ENCODE measurements at regions not wholly inside any gene's neighbourhood (a gene's known extent, or its start where the extent isn't known, plus 50 kb on each side); places are given as distances from the start of the nearest gene placed in this dataset.

GRCh38 chr4:71240094-71240493 is 98.7 kb upstream of the SLC4A4 start:
- WGBS, 2 donors, result 97 to 98% methylated on average over 1 of the region's 1 CpG
- no peaks in the 10 kb centered on the region for H3K27me3 ChIP-seq
- H3K4me1 ChIP-seq, result no peaks in the 10 kb centered on the region
- intact Hi-C loops (cut with DNase I), result no loop called here
- TF ChIP-seq POLR2A (IDR thresholded peaks at IDR 0.05) (no peak), EP300 (IDR thresholded peaks at IDR 0.05) (no peak), POLR2AphosphoS5 (IDR thresholded peaks at IDR 0.05) (no peak), CTCF (IDR thresholded peaks at IDR 0.05) (no peak)
- no peak overlapping the region for H3K27ac ChIP-seq
- H3K36me3 ChIP-seq, result no peaks in the 10 kb centered on the region
- no peaks in the 10 kb centered on the region for H3K9me3 ChIP-seq
- no peak overlapping the region for H3K4me3 ChIP-seq
- no peak for DNase-seq

DNA sequence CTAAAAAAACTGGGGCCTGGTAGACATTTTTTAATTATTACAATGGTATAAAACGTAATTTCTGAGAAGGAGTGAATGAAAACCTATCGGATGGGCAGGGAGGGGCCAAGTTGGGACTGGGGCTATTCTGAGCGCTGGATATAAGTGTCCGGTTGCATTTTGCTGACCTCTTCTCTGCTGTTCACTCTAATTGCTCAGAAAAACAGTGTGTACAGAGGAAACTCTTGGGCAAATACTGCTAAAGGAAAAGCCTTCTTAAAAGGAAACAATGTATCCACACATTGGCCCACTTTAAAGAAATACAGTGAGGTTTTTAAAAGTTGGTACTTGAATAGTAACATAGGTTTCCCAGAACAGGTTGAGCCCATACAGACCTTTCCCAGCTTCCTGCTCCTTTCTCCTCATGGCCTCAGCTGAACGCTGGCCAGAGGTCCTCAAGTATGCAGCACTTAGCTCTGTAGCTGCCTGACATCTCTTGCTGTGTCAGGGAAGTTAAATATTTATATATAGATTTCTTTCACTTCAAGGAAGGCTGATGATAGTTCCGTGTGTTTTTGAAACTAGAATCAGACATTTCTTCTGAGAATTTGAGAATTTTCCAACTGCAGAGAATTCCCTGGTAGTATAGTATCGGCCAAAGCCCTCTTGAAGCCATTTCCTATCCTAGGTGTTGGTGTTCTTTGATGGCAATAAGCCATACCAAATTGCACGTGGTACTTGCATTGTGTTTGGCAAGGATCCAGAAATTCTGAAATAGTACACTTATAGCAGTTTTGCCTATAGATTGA is 97.1 kb upstream of the SLC4A4 start:
- H3K27ac ChIP-seq, result no peak overlapping the region
- H3K4me3 ChIP-seq, result no peak overlapping the region
- intact Hi-C loops (cut with DNase I), result no loop called here
- H3K4me1 ChIP-seq, result no peaks in the 10 kb centered on the region
- no peaks in the 10 kb centered on the region for H3K36me3 ChIP-seq
- no peaks in the 10 kb centered on the region for H3K27me3 ChIP-seq
- 52 to 62% methylated on average over 8 of the region's 8 CpGs for whole genome bisulfite sequencing, 2 donors
- TF ChIP-seq CTCF (IDR thresholded peaks at IDR 0.05) (no peak), EP300 (IDR thresholded peaks at IDR 0.05) (no peak), POLR2AphosphoS5 (IDR thresholded peaks at IDR 0.05) (no peak), POLR2A (IDR thresholded peaks at IDR 0.05) (no peak)
- H3K9me3 ChIP-seq, result no peaks in the 10 kb centered on the region
- DNase-seq, result no peak

GRCh38 chr4:71243091-71243833 is 95.6 kb upstream of the SLC4A4 start:
- no peak for TF ChIP-seq EP300 (IDR thresholded peaks at IDR 0.05)
- no peak for TF ChIP-seq POLR2A (IDR thresholded peaks at IDR 0.05)
- no peak for TF ChIP-seq POLR2AphosphoS5 (IDR thresholded peaks at IDR 0.05)
- TF ChIP-seq CTCF (IDR thresholded peaks at IDR 0.05), result no peak
- H3K36me3 ChIP-seq, result no peaks in the 10 kb centered on the region
- 95 to 97% methylated on average over 3 of the region's 3 CpGs for WGBS, 2 donors
- no peak overlapping the region for H3K27ac ChIP-seq
- no peaks in the 10 kb centered on the region for H3K9me3 ChIP-seq
- no peak for DNase-seq
- H3K4me1 ChIP-seq, result no peaks in the 10 kb centered on the region
- no peak overlapping the region for H3K4me3 ChIP-seq
- H3K27me3 ChIP-seq, result no peaks in the 10 kb centered on the region
- intact Hi-C loops (cut with DNase I), result no loop called here

DNA sequence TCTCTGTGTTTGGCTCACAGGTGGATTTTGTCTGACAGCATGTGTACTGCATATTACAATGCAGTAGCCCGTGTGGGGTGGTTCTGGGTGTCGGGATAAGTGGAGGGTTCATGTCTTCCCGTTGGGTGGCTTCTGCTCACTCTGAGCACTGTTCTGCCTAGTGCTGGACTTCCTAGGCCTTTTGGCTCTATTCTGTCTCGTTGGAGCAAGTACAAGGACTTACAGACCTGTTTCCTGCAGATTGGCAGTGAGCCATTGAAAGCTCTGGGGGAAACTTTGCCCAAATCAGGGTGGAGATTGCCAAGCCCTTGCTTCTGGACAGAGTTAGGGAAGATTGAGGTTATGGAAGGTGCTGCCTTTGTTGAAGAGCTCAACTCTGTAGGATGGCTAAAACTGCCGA is 91.1 kb upstream of the SLC4A4 start:
- 86 to 88% methylated on average over 5 of the region's 5 CpGs for WGBS, 2 donors
- intact Hi-C loops (cut with DNase I), result no loop called here

More for the DNA sequence above, 91.1 kb upstream of the SLC4A4 start:
- peaks cover 0 to 2% (median 0%) of the 10 kb centered on the region in 4 donors for H3K9me3 ChIP-seq
- H3K36me3 ChIP-seq, result no peaks in the 10 kb centered on the region
- no peak for TF ChIP-seq POLR2AphosphoS5 (IDR thresholded peaks at IDR 0.05)
- no peak for TF ChIP-seq POLR2A (IDR thresholded peaks at IDR 0.05)
- TF ChIP-seq EP300 (IDR thresholded peaks at IDR 0.05), result no peak
- TF ChIP-seq CTCF (IDR thresholded peaks at IDR 0.05), result no peak
- H3K4me3 ChIP-seq, result no peak overlapping the region
- no peak for DNase-seq
- no peaks in the 10 kb centered on the region for H3K27me3 ChIP-seq
- H3K27ac ChIP-seq, result no peak overlapping the region
- H3K4me1 ChIP-seq, result peaks cover 0 to 6% (median 0%) of the 10 kb centered on the region in 4 donors
